GM12878 (cell line): ENCODE measurements at regions not wholly inside any gene's neighbourhood (a gene's known extent, or its start where the extent isn't known, plus 50 kb on each side); places are given as distances from the start of the nearest gene placed in this dataset.
A peak's percentile ranks its signal among the peaks of the same experiment; 100 is the strongest.

Experiments used
- ATAC-seq: fragments of 200-7000 bp; cut with Tn5 transposase; 3 replicates; pipeline ENCODE4 v1.9.1; 2020; ENCODE audit warnings: mild to moderate bottlenecking, moderate library complexity
- BruUV-seq: library from RNA; stranded (reverse); fragments of 400-500 nt; replicated peaks from 2 replicates; lab custom pipeline; 2021; lab: Mats Ljungman, UMichigan
- CTCF ChIA-PET: fragments of 300-600 bp; sonication (Branson Sonifier 250); formaldehyde crosslinking; extraction: SDS; loops from one replicate; lab custom pipeline; 2021; ENCODE audit warnings: inconsistent platforms; lab: Yijun Ruan, JAX
- POLR2A ChIA-PET: fragments of 350-600 bp; formaldehyde crosslinking; extraction: SDS; loops from one replicate; lab custom pipeline; 2021; ENCODE audit warnings: inconsistent platforms; lab: Charles Lee
- RAD21 ChIA-PET: fragments of 300-600 bp; sonication (Branson Sonifier 250); formaldehyde crosslinking; loops from one replicate; lab custom pipeline; 2023; ENCODE audit warnings: antibody characterized with exemption; ENCODE audit not compliant: unreplicated experiment; lab: Charles Lee
- SMC1A ChIA-PET: fragments of 300-600 bp; sonication (Branson Sonifier 250); formaldehyde crosslinking; loops from one replicate; lab custom pipeline; 2023; ENCODE audit not compliant: unreplicated experiment, uncharacterized antibody; lab: Charles Lee
- DNase-seq: peaks from one replicate; pipeline ENCODE4 v3.0.0-alpha.2; 2011; ENCODE audit warnings: low read depth, low spot score
- FAIRE-seq: peaks from 3 replicates; lab custom pipeline; 2011; peaks lifted over from hg19 to GRCh38; lab: Jason Lieb, UNC
- H2AFZ ChIP-seq: 2 replicates; pipeline ENCODE4 v1.6.0; 2011; ENCODE audit warnings: low read depth, low read length, control low read depth; ENCODE audit not compliant: control insufficient read depth
- H3K27ac ChIP-seq: 2 replicates; pipeline ENCODE4 v1.5.1; 2011; ENCODE audit warnings: control low read depth; ENCODE audit not compliant: control insufficient read depth, insufficient read depth
- H3K27me3 ChIP-seq, 2 experiments: replicated peaks in 1 of 2; 2 replicates each; pipeline versions ENCODE4 v1.6.0 to v1.6.1; 2011; ENCODE audit warnings: low read length in 1 of 2; ENCODE audit not compliant: control insufficient read depth in 2 of 2, insufficient read depth in 2 of 2
- H3K36me3 ChIP-seq, 2 experiments: 2 replicates each; pipeline ENCODE4 v1.5.1; 2011; ENCODE audit warnings: low read length in 1 of 2; ENCODE audit not compliant: control insufficient read depth in 2 of 2, insufficient read depth in 2 of 2
- H3K4me1 ChIP-seq: 2 replicates; pipeline ENCODE4 v1.6.1; 2011; ENCODE audit warnings: mild to moderate bottlenecking, low read length, moderate library complexity, mixed read lengths; ENCODE audit not compliant: control insufficient read depth, insufficient read depth
- H3K4me2 ChIP-seq: 2 replicates; pipeline ENCODE4 v1.6.0; 2011; ENCODE audit warnings: control low read depth; ENCODE audit not compliant: control insufficient read depth, insufficient read depth
- H3K4me3 ChIP-seq: fragments of 200-600 bp; sonication (generic); 2 replicates; pipeline ENCODE4 v1.5.1; 2016
- H3K79me2 ChIP-seq: 2 replicates; pipeline ENCODE4 v1.6.0; 2011; ENCODE audit warnings: low read length; ENCODE audit not compliant: control insufficient read depth, insufficient read depth
- H3K9ac ChIP-seq: 2 replicates; pipeline ENCODE4 v1.8.0; 2011; ENCODE audit warnings: low read length, control low read depth, mixed read lengths; ENCODE audit not compliant: control insufficient read depth, insufficient read depth
- H3K9me3 ChIP-seq: replicated peaks from 3 replicates; pipeline ENCODE4 v1.5.1; 2011; ENCODE audit warnings: mild to moderate bottlenecking, low read length; ENCODE audit not compliant: control insufficient read depth, insufficient read depth
- H4K20me1 ChIP-seq: 2 replicates; pipeline ENCODE4 v1.6.0; 2011; ENCODE audit not compliant: control insufficient read depth, insufficient read depth
- BCL11A ChIP-seq: IDR thresholded peaks from 2 replicates; pipeline ENCODE4 v1.6.1; 2011; ENCODE audit warnings: low read depth, low read length
- CTCF ChIP-seq, 3 experiments: IDR thresholded peaks in 2 of 3; conservative IDR thresholded peaks in 1 of 3; 2 replicates each; pipeline ENCODE4 v1.5.1; 2011; ENCODE audit warnings: low read depth in 3 of 3, low read length in 3 of 3, mild to moderate bottlenecking in 3 of 3, control low read depth in 2 of 3, moderate library complexity in 2 of 3, inconsistent platforms in 1 of 3, mixed read lengths in 1 of 3; ENCODE audit not compliant: control insufficient read depth in 2 of 3, insufficient read depth in 1 of 3; ENCODE audit errors: extremely low read depth in 1 of 3
- HDGF ChIP-seq: fragments of 450-650 bp; IDR thresholded peaks from 2 replicates; pipeline ENCODE4 v1.6.1; 2016; ENCODE audit warnings: antibody characterized with exemption
- JUNB ChIP-seq: IDR thresholded peaks from 2 replicates; pipeline ENCODE4 v1.6.1; 2016; ENCODE audit warnings: antibody characterized with exemption, mild to moderate bottlenecking
- KAT2A ChIP-seq: conservative IDR thresholded peaks from 2 replicates; pipeline ENCODE4 v1.6.1; 2011; ENCODE audit warnings: low read depth, low read length; ENCODE audit not compliant: control insufficient read depth
- PAX5 ChIP-seq: IDR thresholded peaks from 2 replicates; pipeline ENCODE4 v1.6.1; 2011; ENCODE audit warnings: low read depth, low read length, borderline replicate concordance
- STAT3 ChIP-seq: IDR thresholded peaks from 2 replicates; pipeline ENCODE4 v1.6.1; 2011; ENCODE audit warnings: low read depth, low read length, improper control_type of control experiment
- TCF3 ChIP-seq: IDR thresholded peaks from 2 replicates; pipeline ENCODE4 v1.6.1; 2012; ENCODE audit warnings: low read depth, mild to moderate bottlenecking, low read length, borderline replicate concordance; ENCODE audit not compliant: insufficient read depth
- ZNF384 ChIP-seq: IDR thresholded peaks from 2 replicates; pipeline ENCODE4 v1.6.1; 2012; ENCODE audit warnings: low read depth, mild to moderate bottlenecking, low read length, improper control_type of control experiment, borderline replicate concordance
- ZNF592 ChIP-seq: fragments of 450-650 bp; IDR thresholded peaks from 2 replicates; pipeline ENCODE4 v1.6.1; 2017; ENCODE audit warnings: mild to moderate bottlenecking, moderate library complexity
- WGBS: methylation state at CpG from one replicate; pipeline ENCODE4 v1.1.6; 2016; ENCODE audit warnings: low lambda C conversion rate; ENCODE audit not compliant: insufficient replicate concordance, insufficient coverage; ENCODE audit errors: missing lambda C conversion rate; 5-methylcytosine and 5-hydroxymethylcytosine counted together
- in situ Hi-C: fragments of 300-500 bp; cut with MboI; formaldehyde crosslinking; loops from 9 replicates; pipeline ENCODE4 v1.14.3; 2018; ENCODE audit warnings: mixed read lengths
- intact Hi-C: fragments of 100-400 bp; cut with micrococcal nuclease; formaldehyde crosslinking; loops from one replicate; pipeline ENCODE4 v1.14.2; 2022; ENCODE audit not compliant: unreplicated experiment
- TF ChIP-seq, protein P1 (sequence below): IDR thresholded peaks from 2 replicates; pipeline ENCODE4 v1.6.1; 2012; ENCODE audit warnings: low read length, inconsistent platforms

- SMC1A ChIA-PET: interaction anchor here (0.7 to 6.1 kb wide), 22 partner anchors 10 to 251 kb away, joined by 3 to 54 read pairs (median 4); partner anchors contain the start of gene TMA16
- no TSS peak for BruUV-seq
- Histone ChIP-seq H4K20me1 (no peaks in the 10 kb centered on the region), H3K4me1 (peaks cover 10% of the 10 kb centered on the region), H3K27ac (peak overlapping the region; percentile 57), H3K27me3 (no peaks in the 10 kb centered on the region), H3K4me2 (peak overlapping the region; percentile 57; the same call in 1 of the 2 replicates), H3K79me2 (no peaks in the 10 kb centered on the region), H3K9ac (peak overlapping the region; percentile 4; the same call in 1 of the 2 replicates), H2AFZ (no peak overlapping the region; the same call in 1 of the 2 replicates), H3K4me3 (0 out of 2 replicates have a peak overlapping the region, but pooled peaks have one; percentile 5), H3K9me3 (peaks cover 2% of the 10 kb centered on the region; the same call in 2 of the 3 replicates), H3K36me3 (no peaks in the 10 kb centered on the region)
- peak; percentile 57 for DNase-seq
- peak; percentile 83 for FAIRE-seq
- ATAC-seq: peak; percentile 94
- RAD21 ChIA-PET: interaction anchor here (0.6 to 4.9 kb wide), 15 partner anchors 10 to 1023 kb away, joined by 3 to 29 read pairs (median 5); partner anchors contain the start of gene TMA16
- in situ Hi-C loops: no loop called here
- POLR2A ChIA-PET: interaction anchor here (0.6 to 1.7 kb wide), 5 partner anchors 44 to 248 kb away, joined by 3 to 8 read pairs (median 4); no protein-coding TSS in a partner anchor
- 3% methylated on average over 4 of the region's 4 CpGs for WGBS
- intact Hi-C loops: loop anchor here (2.0 kb wide), 1 partner anchor 42 kb away; no protein-coding TSS in a partner anchor
- CTCF ChIA-PET: interaction anchor here (0.6 to 7.7 kb wide), 18 partner anchors 10 to 1247 kb away, joined by 3 to 134 read pairs (median 5); no protein-coding TSS in a partner anchor
- no peak for TF ChIP-seq PAX5
- peak; percentile 89 for TF ChIP-seq ZNF384
- TF ChIP-seq BCL11A: 0 out of 2 replicates have a peak, but pooled peaks have one; percentile 24
- no peak for TF ChIP-seq CTCF (IDR thresholded peaks at IDR 0.05 in 2 of 3, conservative IDR thresholded peaks at IDR 0.05 in 1 of 3; ENCODE audit: control insufficient read depth in 2 of 3, extremely low read depth in 1 of 3, insufficient read depth in 1 of 3, low read depth in 3 of 3, low read length in 3 of 3)
- no peak for TF ChIP-seq ZNF592
- TF ChIP-seq KAT2A: no peak
- peak; percentile 52; the same call in 1 of the 2 replicates for TF ChIP-seq JUNB
- TF ChIP-seq, protein P1, sequence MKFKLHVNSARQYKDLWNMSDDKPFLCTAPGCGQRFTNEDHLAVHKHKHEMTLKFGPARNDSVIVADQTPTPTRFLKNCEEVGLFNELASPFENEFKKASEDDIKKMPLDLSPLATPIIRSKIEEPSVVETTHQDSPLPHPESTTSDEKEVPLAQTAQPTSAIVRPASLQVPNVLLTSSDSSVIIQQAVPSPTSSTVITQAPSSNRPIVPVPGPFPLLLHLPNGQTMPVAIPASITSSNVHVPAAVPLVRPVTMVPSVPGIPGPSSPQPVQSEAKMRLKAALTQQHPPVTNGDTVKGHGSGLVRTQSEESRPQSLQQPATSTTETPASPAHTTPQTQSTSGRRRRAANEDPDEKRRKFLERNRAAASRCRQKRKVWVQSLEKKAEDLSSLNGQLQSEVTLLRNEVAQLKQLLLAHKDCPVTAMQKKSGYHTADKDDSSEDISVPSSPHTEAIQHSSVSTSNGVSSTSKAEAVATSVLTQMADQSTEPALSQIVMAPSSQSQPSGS: peak; percentile 51; the same call in 1 of the 2 replicates
- no peak for TF ChIP-seq HDGF
- no peak for TF ChIP-seq TCF3
- no peak for TF ChIP-seq STAT3
Measured at GRCh38 chr4:163744861-163745260, 250.4 kb downstream of the TMA16 start.
